HS-5 (cell line): ENCODE measurements at regions not wholly inside any gene's neighbourhood (a gene's known extent, or its start where the extent isn't known, plus 50 kb on each side); places are given as distances from the start of the nearest gene placed in this dataset.

Experiments
- DNase-seq: peaks from one replicate; pipeline ENCODE4 v3.0.0-alpha.2; 2012; ENCODE audit warnings: low read depth

GRCh38 chr1:57492586-57493226, 68.8 kb upstream of the DAB1 start:
- no peak for DNase-seq

- DNase-seq: peak; percentile 72
These were observed 65.6 kb upstream of the DAB1 start for GRCh38 chr1:57489358-57490036.

- DNase-seq: peak; percentile 51
These were observed 61.8 kb upstream of the DAB1 start for GRCh38 chr1:57485643-57486042.

- no peak for DNase-seq
These were observed 60.1 kb upstream of the DAB1 start for GRCh38 chr1:57483954-57484353.

- no peak for DNase-seq
These were observed 55.6 kb upstream of the DAB1 start for GRCh38 chr1:57479471-57479870.

- DNase-seq: no peak
These were observed 51.5 kb upstream of the DAB1 start for GRCh38 chr1:57475366-57475765.

- no peak for DNase-seq
These were observed 50.4 kb upstream of the DAB1 start for GRCh38 chr1:57474137-57474750.
